D721Med (cell line): ENCODE measurements at regions not wholly inside any gene's neighbourhood (a gene's known extent, or its start where the extent isn't known, plus 50 kb on each side); places are given as distances from the start of the nearest gene placed in this dataset.
"Not testable (repeated sequence)": the region's sequence is repeated elsewhere in the genome, so short reads cannot be mapped to it uniquely, and the experiment has no call there.

Experiments used
- DNase-seq: peaks from one replicate; pipeline ENCODE4 v3.0.0; 2011; ENCODE audit warnings: low spot score; ENCODE audit not compliant: insufficient read length
- FAIRE-seq: peaks from 2 replicates; lab custom pipeline; 2011; peaks lifted over from hg19 to GRCh38; lab: Jason Lieb, UNC
- CTCF ChIP-seq: IDR thresholded peaks from 2 replicates; pipeline ENCODE4 v1.5.1; 2012; ENCODE audit warnings: mild to moderate bottlenecking, control low read depth; ENCODE audit not compliant: insufficient read depth; ENCODE audit errors: missing control alignments

- TF ChIP-seq CTCF, result no peak
- DNase-seq, result no peak
- no peak for FAIRE-seq
Measured at GRCh38 chr12:131209082-131210070, 255.7 kb downstream of the ADGRD1 start.

GRCh38 chr12:131210506-131211339, 257.0 kb downstream of the ADGRD1 start:
- no peak for TF ChIP-seq CTCF
- DNase-seq, result no peak
- no peak for FAIRE-seq

- FAIRE-seq (no peak), DNase-seq (no peak)
- TF ChIP-seq CTCF, result no peak
Measured at GRCh38 chr12:131211340-131211938, 257.7 kb downstream of the ADGRD1 start.

GRCh38 chr12:131213896-131214442, 260.3 kb downstream of the ADGRD1 start:
- no peak for TF ChIP-seq CTCF
- FAIRE-seq (no peak), DNase-seq (no peak)

- not testable (repeated sequence) for FAIRE-seq
Measured at GRCh38 chr12:131214936-131215335, 261.2 kb downstream of the ADGRD1 start.

GRCh38 chr12:131216587-131216986, 262.9 kb downstream of the ADGRD1 start:
- not testable (repeated sequence) for DNase-seq, FAIRE-seq

More at GRCh38 chr12:131214936-131215335, 261.2 kb downstream of the ADGRD1 start:
- not testable (repeated sequence) for DNase-seq

- FAIRE-seq (no peak), DNase-seq (no peak)
Measured at GRCh38 chr12:131217024-131217586, 263.4 kb downstream of the ADGRD1 start.

More at GRCh38 chr12:131217024-131217586, 263.4 kb downstream of the ADGRD1 start:
- no peak for TF ChIP-seq CTCF
